ENCODE measurements at regions not wholly inside any gene's neighbourhood (a gene's known extent, or its start where the extent isn't known, plus 50 kb on each side); places are given as distances from the start of the nearest gene placed in this dataset.

GRCh38 chr13:106099765-106100164 is 435.7 kb downstream of the EFNB2 start:
- no peaks in the 10 kb centered on the region for H3K36me3 ChIP-seq (ENCODE audit: control insufficient read depth in 2 of 2, extremely low read depth in 1 of 2, insufficient read depth in 1 of 2, low read length in 1 of 2)
- 90% methylated on average over 12 of the region's 13 CpGs for WGBS (ENCODE audit: insufficient coverage)
- no peak overlapping the region for H3K27ac Mint-ChIP-seq
- no peaks in the 10 kb centered on the region for H3K9me3 ChIP-seq
- H3K4me1 Mint-ChIP-seq = no peaks in the 10 kb centered on the region
- ChIA-PET CTCF (no interaction called here), POLR2A (no interaction called here)
- H3K9me3 Mint-ChIP-seq = no peaks in the 10 kb centered on the region
- H3K27me3 Mint-ChIP-seq = no peaks in the 10 kb centered on the region
- DNase-seq (no peak), ATAC-seq (replicated peaks in 1 of 4) (no peak)
- no peak overlapping the region for H3K27ac ChIP-seq (ENCODE audit: low read length)
- no peaks in the 10 kb centered on the region for H3K4me1 ChIP-seq (ENCODE audit: control insufficient read depth in 1 of 2, extremely low read depth in 1 of 2, insufficient read depth in 2 of 2, low read length in 2 of 2)
- H3K27me3 ChIP-seq (replicated peaks in 1 of 2; ENCODE audit: control insufficient read depth in 2 of 2, extremely low read depth in 1 of 2, insufficient read depth in 2 of 2, low read length in 1 of 2) = no peaks in the 10 kb centered on the region
- H3K36me3 Mint-ChIP-seq = no peaks in the 10 kb centered on the region
- no peak overlapping the region for H3K4me3 Mint-ChIP-seq
- H3K4me3 ChIP-seq (ENCODE audit: control insufficient read depth in 1 of 2, extremely low read depth in 1 of 2, low read length in 1 of 2) = no peak overlapping the region

DNA sequence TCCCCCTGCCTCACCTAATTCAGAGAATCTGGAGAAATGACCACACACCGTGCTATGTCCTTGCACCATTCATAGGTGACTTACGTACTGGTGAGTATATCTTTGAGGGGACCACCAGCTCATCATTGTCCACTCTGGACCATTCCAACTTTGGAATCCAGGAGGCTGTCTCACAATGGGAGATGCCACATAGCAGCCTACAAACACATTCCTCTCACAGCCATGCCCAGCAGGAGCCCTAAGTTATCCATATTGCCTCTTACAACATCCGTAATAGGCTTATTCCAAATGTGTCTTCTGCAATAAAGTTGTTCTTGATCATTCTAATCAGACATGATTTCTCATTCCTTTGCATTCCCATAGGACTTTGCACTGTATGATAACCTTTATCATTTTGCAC is 436.7 kb downstream of the EFNB2 start:
- ATAC-seq (replicated peaks in 1 of 4) (no peak), DNase-seq (no peak)
- 100% methylated on average over 2 of the region's 3 CpGs for WGBS (ENCODE audit: insufficient coverage)
- no peaks in the 10 kb centered on the region for H3K36me3 Mint-ChIP-seq
- no peaks in the 10 kb centered on the region for H3K27me3 Mint-ChIP-seq
- Histone ChIP-seq H3K36me3 (ENCODE audit: control insufficient read depth in 2 of 2, extremely low read depth in 1 of 2, insufficient read depth in 1 of 2, low read length in 1 of 2) (no peaks in the 10 kb centered on the region), H3K4me1 (ENCODE audit: control insufficient read depth in 1 of 2, extremely low read depth in 1 of 2, insufficient read depth in 2 of 2, low read length in 2 of 2) (no peaks in the 10 kb centered on the region), H3K27ac (ENCODE audit: low read length) (no peak overlapping the region), H3K4me3 (ENCODE audit: control insufficient read depth in 1 of 2, extremely low read depth in 1 of 2, low read length in 1 of 2) (no peak overlapping the region), H3K9me3 (no peaks in the 10 kb centered on the region), H3K27me3 (replicated peaks in 1 of 2; ENCODE audit: control insufficient read depth in 2 of 2, extremely low read depth in 1 of 2, insufficient read depth in 2 of 2, low read length in 1 of 2) (no peaks in the 10 kb centered on the region)
- ChIA-PET CTCF (interaction anchor here in 1 of 2 donors (0.6 kb wide), 1 partner anchor 641 kb away, joined by 3 read pairs; no protein-coding TSS in a partner anchor), POLR2A (no interaction called here)
- H3K4me1 Mint-ChIP-seq = no peaks in the 10 kb centered on the region
- H3K27ac Mint-ChIP-seq = no peak overlapping the region
- no peaks in the 10 kb centered on the region for H3K9me3 Mint-ChIP-seq
- H3K4me3 Mint-ChIP-seq = no peak overlapping the region

GRCh38 chr13:106096661-106097092 is 438.8 kb downstream of the EFNB2 start:
- no peaks in the 10 kb centered on the region for H3K36me3 ChIP-seq (ENCODE audit: control insufficient read depth in 2 of 2, extremely low read depth in 1 of 2, insufficient read depth in 1 of 2, low read length in 1 of 2)
- no peaks in the 10 kb centered on the region for H3K9me3 ChIP-seq
- DNase-seq (no peak), ATAC-seq (replicated peaks in 1 of 4) (no peak)
- no peaks in the 10 kb centered on the region for H3K27me3 ChIP-seq (replicated peaks in 1 of 2; ENCODE audit: control insufficient read depth in 2 of 2, extremely low read depth in 1 of 2, insufficient read depth in 2 of 2, low read length in 1 of 2)
- Mint-ChIP-seq H3K4me1 (no peaks in the 10 kb centered on the region), H3K36me3 (no peaks in the 10 kb centered on the region), H3K27ac (no peak overlapping the region), H3K9me3 (no peaks in the 10 kb centered on the region), H3K27me3 (no peaks in the 10 kb centered on the region), H3K4me3 (no peak overlapping the region)
- H3K27ac ChIP-seq (ENCODE audit: low read length) = no peak overlapping the region
- no peaks in the 10 kb centered on the region for H3K4me1 ChIP-seq (ENCODE audit: control insufficient read depth in 1 of 2, extremely low read depth in 1 of 2, insufficient read depth in 2 of 2, low read length in 2 of 2)
- WGBS (ENCODE audit: insufficient coverage) = 100% methylated on average over 1 of the region's 4 CpGs
- ChIA-PET POLR2A (no interaction called here), CTCF (no interaction called here)
- no peak overlapping the region for H3K4me3 ChIP-seq (ENCODE audit: control insufficient read depth in 1 of 2, extremely low read depth in 1 of 2, low read length in 1 of 2)

DNA sequence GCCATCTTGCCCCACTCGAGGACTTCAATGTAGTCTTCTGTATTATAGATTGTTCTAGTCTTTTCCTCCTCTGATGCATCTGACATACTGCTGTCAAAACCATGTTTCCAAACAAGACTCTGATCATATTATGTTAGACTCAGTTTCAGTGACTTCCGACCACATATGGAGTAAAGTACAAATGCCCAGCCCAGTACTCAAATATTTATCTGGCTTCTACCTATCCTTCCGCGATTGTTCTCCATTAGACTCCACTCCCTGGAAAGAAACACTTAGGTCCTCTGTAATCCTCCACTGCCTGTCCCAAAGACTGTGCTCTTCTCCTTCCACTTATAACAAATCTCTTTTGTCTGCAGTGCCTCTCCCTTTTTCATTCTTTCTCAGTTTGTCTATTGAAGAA is 439.5 kb downstream of the EFNB2 start:
- no peak for ATAC-seq (replicated peaks in 1 of 4)
- 95% methylated on average over 3 of the region's 4 CpGs for WGBS (ENCODE audit: insufficient coverage)
- Mint-ChIP-seq H3K4me3 (no peak overlapping the region), H3K4me1 (no peaks in the 10 kb centered on the region), H3K36me3 (no peaks in the 10 kb centered on the region), H3K27me3 (no peaks in the 10 kb centered on the region), H3K9me3 (no peaks in the 10 kb centered on the region), H3K27ac (no peak overlapping the region)
- no peaks in the 10 kb centered on the region for H3K9me3 ChIP-seq
- no peak overlapping the region for H3K27ac ChIP-seq (ENCODE audit: low read length)
- H3K36me3 ChIP-seq (ENCODE audit: control insufficient read depth in 2 of 2, extremely low read depth in 1 of 2, insufficient read depth in 1 of 2, low read length in 1 of 2) = no peaks in the 10 kb centered on the region
- no peak overlapping the region for H3K4me3 ChIP-seq (ENCODE audit: control insufficient read depth in 1 of 2, extremely low read depth in 1 of 2, low read length in 1 of 2)
- POLR2A ChIA-PET = no interaction called here
- H3K27me3 ChIP-seq (replicated peaks in 1 of 2; ENCODE audit: control insufficient read depth in 2 of 2, extremely low read depth in 1 of 2, insufficient read depth in 2 of 2, low read length in 1 of 2) = no peaks in the 10 kb centered on the region
- CTCF ChIA-PET = no interaction called here
- DNase-seq = no peak
- H3K4me1 ChIP-seq (ENCODE audit: control insufficient read depth in 1 of 2, extremely low read depth in 1 of 2, insufficient read depth in 2 of 2, low read length in 2 of 2) = no peaks in the 10 kb centered on the region

DNA sequence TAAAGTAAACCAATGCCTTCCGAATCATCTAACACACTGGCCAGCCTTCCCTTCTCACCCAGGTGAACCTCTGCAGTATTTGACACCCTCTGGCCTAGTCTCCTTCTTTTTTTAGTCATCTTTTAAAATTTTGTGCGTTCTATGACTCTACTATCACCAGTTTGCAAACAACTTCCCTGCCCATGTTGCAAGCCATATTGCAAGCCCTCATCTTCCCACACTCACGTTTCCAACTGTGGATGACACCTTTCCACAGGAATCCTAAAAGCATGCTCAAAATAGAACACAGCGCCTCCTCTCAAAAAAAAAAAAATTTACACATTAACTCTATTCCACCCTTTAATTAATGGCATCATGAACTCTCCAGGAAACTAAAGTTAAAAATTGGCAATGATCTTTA is 440.1 kb downstream of the EFNB2 start:
- H3K27ac ChIP-seq (ENCODE audit: low read length) = no peak overlapping the region
- H3K27ac Mint-ChIP-seq = no peak overlapping the region
- 72% methylated on average over 4 of the region's 4 CpGs for WGBS (ENCODE audit: insufficient coverage)
- no peak overlapping the region for H3K4me3 Mint-ChIP-seq
- no peaks in the 10 kb centered on the region for H3K36me3 ChIP-seq (ENCODE audit: control insufficient read depth in 2 of 2, extremely low read depth in 1 of 2, insufficient read depth in 1 of 2, low read length in 1 of 2)
- H3K9me3 ChIP-seq = no peaks in the 10 kb centered on the region
- ChIA-PET CTCF (no interaction called here), POLR2A (no interaction called here)
- H3K4me3 ChIP-seq (ENCODE audit: control insufficient read depth in 1 of 2, extremely low read depth in 1 of 2, low read length in 1 of 2) = no peak overlapping the region
- H3K9me3 Mint-ChIP-seq = no peaks in the 10 kb centered on the region
- no peaks in the 10 kb centered on the region for H3K27me3 Mint-ChIP-seq
- H3K4me1 Mint-ChIP-seq = no peaks in the 10 kb centered on the region
- no peaks in the 10 kb centered on the region for H3K27me3 ChIP-seq (replicated peaks in 1 of 2; ENCODE audit: control insufficient read depth in 2 of 2, extremely low read depth in 1 of 2, insufficient read depth in 2 of 2, low read length in 1 of 2)
- DNase-seq (no peak), ATAC-seq (replicated peaks in 1 of 4) (no peak)
- H3K36me3 Mint-ChIP-seq = no peaks in the 10 kb centered on the region
- no peaks in the 10 kb centered on the region for H3K4me1 ChIP-seq (ENCODE audit: control insufficient read depth in 1 of 2, extremely low read depth in 1 of 2, insufficient read depth in 2 of 2, low read length in 2 of 2)

DNA sequence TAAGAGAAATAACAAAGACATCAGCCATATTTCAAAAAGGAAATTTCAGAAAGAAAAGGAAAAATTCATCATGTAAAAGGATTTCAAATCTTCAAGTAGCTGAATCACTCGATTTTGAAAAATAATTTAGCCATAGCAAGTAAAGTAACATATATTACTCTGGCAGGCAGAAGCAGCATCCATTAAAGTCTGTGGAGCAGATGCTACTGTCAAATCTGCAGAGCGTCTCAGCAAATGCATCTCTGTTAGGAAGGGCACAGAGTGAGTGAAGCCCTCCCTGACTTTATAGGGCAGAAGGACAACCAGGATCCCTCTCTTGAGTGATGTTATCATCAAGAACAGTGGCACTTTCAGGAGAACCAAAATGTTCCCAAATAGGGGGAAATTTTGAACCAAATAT is 445.5 kb downstream of the EFNB2 start:
- CTCF ChIA-PET = no interaction called here
- Mint-ChIP-seq H3K4me3 (no peak overlapping the region), H3K27ac (no peak overlapping the region), H3K36me3 (no peaks in the 10 kb centered on the region), H3K4me1 (no peaks in the 10 kb centered on the region), H3K27me3 (no peaks in the 10 kb centered on the region), H3K9me3 (no peaks in the 10 kb centered on the region)
- DNase-seq = no peak
- WGBS (ENCODE audit: insufficient coverage) = 100% methylated on average over 1 of the region's 2 CpGs
- H3K27me3 ChIP-seq (replicated peaks in 1 of 2; ENCODE audit: control insufficient read depth in 2 of 2, extremely low read depth in 1 of 2, insufficient read depth in 2 of 2, low read length in 1 of 2) = no peaks in the 10 kb centered on the region
- no peak overlapping the region for H3K4me3 ChIP-seq (ENCODE audit: control insufficient read depth in 1 of 2, extremely low read depth in 1 of 2, low read length in 1 of 2)
- no peaks in the 10 kb centered on the region for H3K36me3 ChIP-seq (ENCODE audit: control insufficient read depth in 2 of 2, extremely low read depth in 1 of 2, insufficient read depth in 1 of 2, low read length in 1 of 2)
- no peaks in the 10 kb centered on the region for H3K4me1 ChIP-seq (ENCODE audit: control insufficient read depth in 1 of 2, extremely low read depth in 1 of 2, insufficient read depth in 2 of 2, low read length in 2 of 2)
- ATAC-seq (replicated peaks in 1 of 4) = no peak
- H3K27ac ChIP-seq (ENCODE audit: low read length) = no peak overlapping the region
- POLR2A ChIA-PET = no interaction called here
- no peaks in the 10 kb centered on the region for H3K9me3 ChIP-seq

DNA sequence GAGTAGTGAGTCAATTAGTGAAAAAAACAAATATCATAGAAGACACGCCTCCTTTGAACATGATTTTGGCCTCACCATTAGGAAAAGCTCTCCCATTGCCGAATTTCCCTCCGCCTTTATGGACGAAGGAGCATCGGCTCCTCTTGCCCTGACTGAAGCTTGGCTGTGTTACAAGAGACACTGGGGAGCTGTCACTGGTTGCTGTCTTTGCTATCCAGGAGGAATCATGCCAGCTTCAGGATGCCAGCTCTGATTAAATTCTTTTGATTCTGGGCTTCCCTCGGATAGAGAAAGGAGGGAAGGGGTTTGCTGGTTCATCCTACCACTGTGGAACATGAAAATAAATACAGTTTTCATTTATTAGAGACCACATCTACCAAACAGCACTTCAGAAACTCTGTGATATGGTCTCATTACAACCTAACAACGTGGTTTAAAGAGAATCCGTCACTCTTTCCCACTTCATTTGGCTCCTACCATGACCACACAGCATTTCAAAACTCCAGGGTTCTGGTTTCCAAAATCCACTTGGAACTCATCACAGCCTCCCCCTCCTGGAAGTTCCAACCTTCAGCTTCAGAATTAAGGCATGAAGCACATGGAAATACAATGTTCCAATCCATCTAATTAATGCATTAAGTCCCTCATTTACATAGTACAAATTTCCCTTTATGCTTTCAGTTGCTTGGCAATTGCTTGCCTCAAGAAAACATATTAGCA is 446.0 kb downstream of the EFNB2 start:
- H3K27ac ChIP-seq (ENCODE audit: low read length) = no peak overlapping the region
- Mint-ChIP-seq H3K27ac (no peak overlapping the region), H3K27me3 (no peaks in the 10 kb centered on the region), H3K36me3 (no peaks in the 10 kb centered on the region), H3K9me3 (no peaks in the 10 kb centered on the region), H3K4me3 (no peak overlapping the region), H3K4me1 (no peaks in the 10 kb centered on the region)
- ATAC-seq (replicated peaks in 1 of 4) (no peak), DNase-seq (no peak)
- H3K4me1 ChIP-seq (ENCODE audit: control insufficient read depth in 1 of 2, extremely low read depth in 1 of 2, insufficient read depth in 2 of 2, low read length in 2 of 2) = no peaks in the 10 kb centered on the region
- CTCF ChIA-PET = no interaction called here
- H3K27me3 ChIP-seq (replicated peaks in 1 of 2; ENCODE audit: control insufficient read depth in 2 of 2, extremely low read depth in 1 of 2, insufficient read depth in 2 of 2, low read length in 1 of 2) = no peaks in the 10 kb centered on the region
- POLR2A ChIA-PET = no interaction called here
- no peak overlapping the region for H3K4me3 ChIP-seq (ENCODE audit: control insufficient read depth in 1 of 2, extremely low read depth in 1 of 2, low read length in 1 of 2)
- no peaks in the 10 kb centered on the region for H3K36me3 ChIP-seq (ENCODE audit: control insufficient read depth in 2 of 2, extremely low read depth in 1 of 2, insufficient read depth in 1 of 2, low read length in 1 of 2)
- H3K9me3 ChIP-seq = no peaks in the 10 kb centered on the region
- 76% methylated on average over 6 of the region's 8 CpGs for WGBS (ENCODE audit: insufficient coverage)
